CD4-positive, alpha-beta T cell (primary cell): ENCODE measurements at regions not wholly inside any gene's neighbourhood (a gene's known extent, or its start where the extent isn't known, plus 50 kb on each side); places are given as distances from the start of the nearest gene placed in this dataset.

Experiments
- ATAC-seq: fragments of 200-7000 bp; cut with Tn5 transposase; one replicate; pipeline ENCODE4 v1.10.0; 2022; ENCODE audit warnings: mild to moderate bottlenecking; ENCODE audit not compliant: poor library complexity
- CTCF ChIA-PET: fragments of 350-600 bp; sonication (Branson Sonifier 250); formaldehyde crosslinking; loops from one replicate; lab custom pipeline; 2021; ENCODE audit warnings: antibody characterized with exemption, inconsistent platforms; lab: Charles Lee
- POLR2A ChIA-PET: fragments of 350-600 bp; sonication (Branson Sonifier 250); formaldehyde crosslinking; loops from one replicate; lab custom pipeline; 2021; ENCODE audit warnings: antibody characterized with exemption, inconsistent platforms; lab: Charles Lee
- DNase-seq, 14 experiments: peaks; one replicate each; pipeline ENCODE4 v3.0.0-alpha.2; 2013 to 2020; ENCODE audit warnings: mixed read lengths in 2 of 14
- H3K27ac ChIP-seq, 2 donors: one replicate each; pipeline versions ENCODE4 v1.5.1 to v1.7.0; 2013; ENCODE audit warnings: low read length in 2 of 2, low read depth in 1 of 2, mild to moderate bottlenecking in 1 of 2
- H3K27me3 ChIP-seq, 2 experiments: 1 replicate in 1 of 2; 2 replicates in 1 of 2; pipeline versions ENCODE4 v1.6.1 to v1.7.0; 2013; ENCODE audit warnings: low read length in 2 of 2, control low read depth in 1 of 2, mild to moderate bottlenecking in 1 of 2, moderate library complexity in 1 of 2; ENCODE audit not compliant: insufficient read depth in 2 of 2, control insufficient read depth in 1 of 2
- H3K36me3 ChIP-seq: one replicate; pipeline ENCODE4 v1.6.1; 2013; ENCODE audit warnings: low read length, control low read depth; ENCODE audit not compliant: insufficient read depth
- H3K4me1 ChIP-seq: one replicate; pipeline ENCODE4 v1.6.1; 2013; ENCODE audit warnings: low read length, control low read depth; ENCODE audit not compliant: insufficient read depth
- H3K4me3 ChIP-seq: one replicate; pipeline ENCODE4 v1.5.1; 2013; ENCODE audit warnings: mild to moderate bottlenecking, low read length, moderate library complexity
- H3K9me3 ChIP-seq, 2 experiments: 1 replicate in 1 of 2; 2 replicates in 1 of 2; pipeline versions ENCODE4 v1.6.1 to v1.7.0; 2013; ENCODE audit warnings: low read length in 2 of 2, mild to moderate bottlenecking in 2 of 2, control low read depth in 1 of 2, moderate library complexity in 1 of 2; ENCODE audit not compliant: control insufficient read depth in 1 of 2, insufficient read depth in 1 of 2
- H3K27ac Mint-ChIP-seq: one replicate; pipeline ENCODE4 v1.8.0; 2020; ENCODE audit warnings: mixed read lengths
- H3K27me3 Mint-ChIP-seq: one replicate; pipeline ENCODE4 v1.8.0; 2021; ENCODE audit warnings: mixed read lengths
- H3K36me3 Mint-ChIP-seq: one replicate; pipeline ENCODE4 v1.8.0; 2021; ENCODE audit warnings: low read depth, mixed read lengths
- H3K4me1 Mint-ChIP-seq: one replicate; pipeline ENCODE4 v1.8.0; 2021; ENCODE audit warnings: low read depth, mixed read lengths
- H3K4me3 Mint-ChIP-seq: one replicate; pipeline ENCODE4 v1.8.0; 2020; ENCODE audit warnings: mild to moderate bottlenecking, mixed read lengths
- H3K9me3 Mint-ChIP-seq: one replicate; pipeline ENCODE4 v1.8.0; 2020; ENCODE audit warnings: mixed read lengths
- intact Hi-C, 2 experiments: fragments of 100-400 bp; cut with DNase I in 1 of 2; cut with micrococcal nuclease in 1 of 2; formaldehyde crosslinking; loops; one replicate each; pipeline versions ENCODE4 v1.15.1 to v1.9.0; 2023 to 2025; cut with DNase I, micrococcal nuclease
- TF ChIP-seq, protein P1 (sequence below): fragments of 200-600 bp; IDR thresholded peaks from one replicate; pipeline ENCODE4 v1.8.0; 2022; ENCODE audit warnings: antibody characterized with exemption, mild to moderate bottlenecking

DNA sequence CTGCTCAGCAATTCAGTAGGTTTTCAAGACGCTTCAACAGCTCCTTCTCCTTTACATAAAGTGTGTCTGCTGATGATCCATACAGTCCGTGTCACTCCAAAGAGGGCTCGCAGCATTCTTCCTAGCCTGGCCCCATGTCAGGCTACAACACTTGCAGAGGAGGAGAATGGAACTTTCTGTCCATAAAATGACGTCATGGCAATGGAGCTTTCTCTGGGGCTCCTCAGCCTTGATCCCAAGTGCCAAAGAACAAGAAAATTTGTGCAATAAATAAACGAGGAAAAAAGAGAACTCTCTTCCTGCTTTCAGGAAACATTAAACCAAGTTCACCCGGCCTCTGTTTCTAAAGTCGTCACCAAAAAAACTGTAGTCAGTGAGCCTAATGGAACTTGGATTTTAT lies 199.5 kb upstream of the MEIS1 start:
- intact Hi-C loops, result no loop called here
- Mint-ChIP-seq H3K27ac (no peak overlapping the region), H3K36me3 (no peaks in the 10 kb centered on the region), H3K9me3 (peaks cover 2% of the 10 kb centered on the region), H3K4me1 (no peaks in the 10 kb centered on the region), H3K27me3 (no peaks in the 10 kb centered on the region), H3K4me3 (no peak overlapping the region)
- no peak overlapping the region for H3K4me3 ChIP-seq
- no peaks in the 10 kb centered on the region for H3K27me3 ChIP-seq
- no peaks in the 10 kb centered on the region for H3K4me1 ChIP-seq
- no peak overlapping the region for H3K27ac ChIP-seq
- TF ChIP-seq, protein P1, sequence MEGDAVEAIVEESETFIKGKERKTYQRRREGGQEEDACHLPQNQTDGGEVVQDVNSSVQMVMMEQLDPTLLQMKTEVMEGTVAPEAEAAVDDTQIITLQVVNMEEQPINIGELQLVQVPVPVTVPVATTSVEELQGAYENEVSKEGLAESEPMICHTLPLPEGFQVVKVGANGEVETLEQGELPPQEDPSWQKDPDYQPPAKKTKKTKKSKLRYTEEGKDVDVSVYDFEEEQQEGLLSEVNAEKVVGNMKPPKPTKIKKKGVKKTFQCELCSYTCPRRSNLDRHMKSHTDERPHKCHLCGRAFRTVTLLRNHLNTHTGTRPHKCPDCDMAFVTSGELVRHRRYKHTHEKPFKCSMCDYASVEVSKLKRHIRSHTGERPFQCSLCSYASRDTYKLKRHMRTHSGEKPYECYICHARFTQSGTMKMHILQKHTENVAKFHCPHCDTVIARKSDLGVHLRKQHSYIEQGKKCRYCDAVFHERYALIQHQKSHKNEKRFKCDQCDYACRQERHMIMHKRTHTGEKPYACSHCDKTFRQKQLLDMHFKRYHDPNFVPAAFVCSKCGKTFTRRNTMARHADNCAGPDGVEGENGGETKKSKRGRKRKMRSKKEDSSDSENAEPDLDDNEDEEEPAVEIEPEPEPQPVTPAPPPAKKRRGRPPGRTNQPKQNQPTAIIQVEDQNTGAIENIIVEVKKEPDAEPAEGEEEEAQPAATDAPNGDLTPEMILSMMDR, result no peak
- peaks cover 0 to 9% of the 10 kb centered on the region in 2 experiments for H3K9me3 ChIP-seq
- POLR2A ChIA-PET, result no interaction called here
- DNase-seq, result no peak
- no peaks in the 10 kb centered on the region for H3K36me3 ChIP-seq
- CTCF ChIA-PET, result no interaction called here
- no peak for ATAC-seq

DNA sequence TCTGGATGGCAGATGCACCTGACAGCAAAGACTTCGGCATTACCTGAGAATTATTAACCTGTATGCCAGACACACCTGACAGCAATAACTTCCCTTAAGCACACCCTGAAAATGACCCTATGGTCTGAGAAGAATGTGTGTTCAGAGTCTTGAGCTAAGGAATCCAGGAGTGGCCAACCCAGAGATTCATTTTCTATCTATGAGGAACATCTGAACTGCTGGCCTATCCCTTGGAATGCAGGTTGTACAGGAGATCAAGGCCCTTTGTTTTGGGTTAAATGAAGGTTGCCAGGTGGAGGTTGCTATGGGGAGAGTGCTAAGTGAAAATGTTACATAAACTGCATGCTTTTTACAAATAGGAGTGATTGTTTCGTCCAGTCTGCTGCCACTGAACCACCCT lies 200.9 kb upstream of the MEIS1 start:
- Histone ChIP-seq H3K36me3 (no peaks in the 10 kb centered on the region), H3K27me3 (no peaks in the 10 kb centered on the region), H3K9me3 (peaks cover 0 to 9% of the 10 kb centered on the region in 2 experiments), H3K27ac (no peak overlapping the region), H3K4me3 (no peak overlapping the region), H3K4me1 (no peaks in the 10 kb centered on the region)
- CTCF ChIA-PET, result no interaction called here
- Mint-ChIP-seq H3K9me3 (peaks cover 2% of the 10 kb centered on the region), H3K27me3 (no peaks in the 10 kb centered on the region), H3K36me3 (no peaks in the 10 kb centered on the region), H3K4me3 (no peak overlapping the region), H3K4me1 (no peaks in the 10 kb centered on the region), H3K27ac (no peak overlapping the region)
- DNase-seq (no peak), ATAC-seq (no peak)
- intact Hi-C loops, result no loop called here
- TF ChIP-seq, protein P1, result no peak
- POLR2A ChIA-PET, result no interaction called here

DNA sequence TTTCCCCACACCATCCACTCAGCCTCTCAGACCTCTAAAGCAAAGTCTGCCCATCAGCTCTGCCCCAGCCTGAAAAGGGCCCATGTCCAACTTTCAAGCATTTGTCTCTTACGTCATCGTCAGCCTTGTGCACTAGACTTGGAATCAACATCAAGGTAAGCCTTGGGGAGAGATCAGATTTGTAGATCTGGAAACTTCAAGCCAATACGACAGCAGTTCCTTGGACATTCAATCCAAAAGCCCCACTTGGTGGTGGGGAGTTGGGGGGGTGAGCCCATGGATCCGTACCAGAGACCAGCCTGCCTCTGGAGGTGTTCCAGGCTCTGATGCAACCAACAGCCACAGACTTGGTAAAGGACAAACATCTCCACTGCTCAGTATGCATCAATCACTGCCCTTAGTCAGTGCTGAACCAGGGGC lies 206.8 kb upstream of the MEIS1 start:
- no peaks in the 10 kb centered on the region for H3K27me3 ChIP-seq
- Mint-ChIP-seq H3K4me3 (no peak overlapping the region), H3K27ac (no peak overlapping the region), H3K36me3 (no peaks in the 10 kb centered on the region), H3K4me1 (no peaks in the 10 kb centered on the region), H3K9me3 (peaks cover 2% of the 10 kb centered on the region), H3K27me3 (no peaks in the 10 kb centered on the region)
- TF ChIP-seq, protein P1, result no peak
- POLR2A ChIA-PET, result no interaction called here
- H3K4me1 ChIP-seq, result no peaks in the 10 kb centered on the region
- ATAC-seq (no peak), DNase-seq (no peak)
- no peaks in the 10 kb centered on the region for H3K9me3 ChIP-seq
- intact Hi-C loops, result no loop called here
- no peak overlapping the region for H3K27ac ChIP-seq
- no peak overlapping the region for H3K4me3 ChIP-seq
- CTCF ChIA-PET, result no interaction called here
- no peaks in the 10 kb centered on the region for H3K36me3 ChIP-seq
